GM12878 (cell line): ENCODE measurements at regions not wholly inside any gene's neighbourhood (a gene's known extent, or its start where the extent isn't known, plus 50 kb on each side); places are given as distances from the start of the nearest gene placed in this dataset.

Experiments
- ATAC-seq: fragments of 200-7000 bp; cut with Tn5 transposase; 3 replicates; pipeline ENCODE4 v1.9.1; 2020; ENCODE audit warnings: mild to moderate bottlenecking, moderate library complexity
- BruUV-seq: library from RNA; stranded (reverse); fragments of 400-500 nt; replicated peaks from 2 replicates; lab custom pipeline; 2021; lab: Mats Ljungman, UMichigan
- CTCF ChIA-PET: fragments of 300-600 bp; sonication (Branson Sonifier 250); formaldehyde crosslinking; extraction: SDS; loops from one replicate; lab custom pipeline; 2021; ENCODE audit warnings: inconsistent platforms; lab: Yijun Ruan, JAX
- POLR2A ChIA-PET: fragments of 350-600 bp; formaldehyde crosslinking; extraction: SDS; loops from one replicate; lab custom pipeline; 2021; ENCODE audit warnings: inconsistent platforms; lab: Charles Lee
- RAD21 ChIA-PET: fragments of 300-600 bp; sonication (Branson Sonifier 250); formaldehyde crosslinking; loops from one replicate; lab custom pipeline; 2023; ENCODE audit warnings: antibody characterized with exemption; ENCODE audit not compliant: unreplicated experiment; lab: Charles Lee
- SMC1A ChIA-PET: fragments of 300-600 bp; sonication (Branson Sonifier 250); formaldehyde crosslinking; loops from one replicate; lab custom pipeline; 2023; ENCODE audit not compliant: unreplicated experiment, uncharacterized antibody; lab: Charles Lee
- DNase-seq: peaks from one replicate; pipeline ENCODE4 v3.0.0-alpha.2; 2011; ENCODE audit warnings: low read depth, low spot score
- FAIRE-seq: peaks from 3 replicates; lab custom pipeline; 2011; peaks lifted over from hg19 to GRCh38; lab: Jason Lieb, UNC
- H2AFZ ChIP-seq: 2 replicates; pipeline ENCODE4 v1.6.0; 2011; ENCODE audit warnings: low read depth, low read length, control low read depth; ENCODE audit not compliant: control insufficient read depth
- H3K27ac ChIP-seq: 2 replicates; pipeline ENCODE4 v1.5.1; 2011; ENCODE audit warnings: control low read depth; ENCODE audit not compliant: control insufficient read depth, insufficient read depth
- H3K27me3 ChIP-seq, 2 experiments: replicated peaks in 1 of 2; 2 replicates each; pipeline versions ENCODE4 v1.6.0 to v1.6.1; 2011; ENCODE audit warnings: low read length in 1 of 2; ENCODE audit not compliant: control insufficient read depth in 2 of 2, insufficient read depth in 2 of 2
- H3K36me3 ChIP-seq, 2 experiments: 2 replicates each; pipeline ENCODE4 v1.5.1; 2011; ENCODE audit warnings: low read length in 1 of 2; ENCODE audit not compliant: control insufficient read depth in 2 of 2, insufficient read depth in 2 of 2
- H3K4me1 ChIP-seq: 2 replicates; pipeline ENCODE4 v1.6.1; 2011; ENCODE audit warnings: mild to moderate bottlenecking, low read length, moderate library complexity, mixed read lengths; ENCODE audit not compliant: control insufficient read depth, insufficient read depth
- H3K4me2 ChIP-seq: 2 replicates; pipeline ENCODE4 v1.6.0; 2011; ENCODE audit warnings: control low read depth; ENCODE audit not compliant: control insufficient read depth, insufficient read depth
- H3K4me3 ChIP-seq: fragments of 200-600 bp; sonication (generic); 2 replicates; pipeline ENCODE4 v1.5.1; 2016
- H3K79me2 ChIP-seq: 2 replicates; pipeline ENCODE4 v1.6.0; 2011; ENCODE audit warnings: low read length; ENCODE audit not compliant: control insufficient read depth, insufficient read depth
- H3K9ac ChIP-seq: 2 replicates; pipeline ENCODE4 v1.8.0; 2011; ENCODE audit warnings: low read length, control low read depth, mixed read lengths; ENCODE audit not compliant: control insufficient read depth, insufficient read depth
- H3K9me3 ChIP-seq: replicated peaks from 3 replicates; pipeline ENCODE4 v1.5.1; 2011; ENCODE audit warnings: mild to moderate bottlenecking, low read length; ENCODE audit not compliant: control insufficient read depth, insufficient read depth
- H4K20me1 ChIP-seq: 2 replicates; pipeline ENCODE4 v1.6.0; 2011; ENCODE audit not compliant: control insufficient read depth, insufficient read depth
- CBX5 ChIP-seq: sonication (generic); IDR thresholded peaks from 2 replicates; pipeline ENCODE4 v1.6.1; 2016; ENCODE audit warnings: low read depth, moderate library complexity, mild to moderate bottlenecking, inconsistent platforms
- CHD4 ChIP-seq: fragments of 200-600 bp; sonication (generic); IDR thresholded peaks from 2 replicates; pipeline ENCODE4 v1.6.1; 2016; ENCODE audit warnings: mild to moderate bottlenecking
- HCFC1 ChIP-seq: fragments of 150-350 bp; IDR thresholded peaks from 2 replicates; pipeline ENCODE4 v1.6.1; 2014; ENCODE audit warnings: low read length
- PML ChIP-seq: IDR thresholded peaks from 2 replicates; pipeline ENCODE4 v1.6.1; 2012; ENCODE audit warnings: low read length, inconsistent platforms
- SMC3 ChIP-seq: IDR thresholded peaks from 2 replicates; pipeline ENCODE4 v1.6.1; 2011; ENCODE audit warnings: low read length, improper control_type of control experiment, borderline replicate concordance
- SUPT20H ChIP-seq: IDR thresholded peaks from 2 replicates; pipeline ENCODE4 v1.6.1; 2011; ENCODE audit warnings: low read depth, mild to moderate bottlenecking, low read length, moderate library complexity, borderline replicate concordance; ENCODE audit not compliant: control insufficient read depth
- WGBS: methylation state at CpG from one replicate; pipeline ENCODE4 v1.1.6; 2016; ENCODE audit warnings: low lambda C conversion rate; ENCODE audit not compliant: insufficient replicate concordance, insufficient coverage; ENCODE audit errors: missing lambda C conversion rate; 5-methylcytosine and 5-hydroxymethylcytosine counted together
- in situ Hi-C: fragments of 300-500 bp; cut with MboI; formaldehyde crosslinking; loops from 9 replicates; pipeline ENCODE4 v1.14.3; 2018; ENCODE audit warnings: mixed read lengths
- intact Hi-C: fragments of 100-400 bp; cut with micrococcal nuclease; formaldehyde crosslinking; loops from one replicate; pipeline ENCODE4 v1.14.2; 2022; ENCODE audit not compliant: unreplicated experiment
- TF ChIP-seq, protein P1 (sequence below): fragments of 450-650 bp; IDR thresholded peaks from 2 replicates; pipeline ENCODE4 v1.6.1; 2014; ENCODE audit warnings: mild to moderate bottlenecking
- TF ChIP-seq, protein P2 (sequence below): fragments of 450-650 bp; conservative IDR thresholded peaks from 2 replicates; pipeline ENCODE4 v1.6.1; 2017; ENCODE audit warnings: mild to moderate bottlenecking, moderate library complexity
- TF ChIP-seq, protein P3 (sequence below): fragments of 450-650 bp; IDR thresholded peaks from 2 replicates; pipeline ENCODE4 v1.6.1; 2017; ENCODE audit warnings: low read depth, mild to moderate bottlenecking, moderate library complexity

DNA sequence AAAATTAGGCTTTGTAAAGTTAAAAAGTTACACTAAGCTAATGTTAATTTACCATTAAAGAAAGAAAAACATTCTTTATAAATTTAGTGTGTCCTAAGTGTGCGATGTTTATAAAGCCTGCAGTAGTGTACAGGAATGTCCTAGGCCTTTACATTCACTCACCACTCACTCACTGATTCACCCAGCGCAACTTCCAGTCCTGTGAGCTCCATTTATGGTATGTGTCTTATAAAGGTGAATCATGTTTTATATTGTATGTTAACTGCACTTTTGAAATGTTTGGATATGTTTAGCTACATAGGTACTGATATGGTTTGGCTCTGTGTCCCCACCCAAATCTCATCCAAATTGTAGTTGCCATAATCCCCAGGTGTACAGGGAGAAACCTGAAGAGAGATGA, 549.7 kb upstream of the EPHA6 start:
- TF ChIP-seq, protein P1, sequence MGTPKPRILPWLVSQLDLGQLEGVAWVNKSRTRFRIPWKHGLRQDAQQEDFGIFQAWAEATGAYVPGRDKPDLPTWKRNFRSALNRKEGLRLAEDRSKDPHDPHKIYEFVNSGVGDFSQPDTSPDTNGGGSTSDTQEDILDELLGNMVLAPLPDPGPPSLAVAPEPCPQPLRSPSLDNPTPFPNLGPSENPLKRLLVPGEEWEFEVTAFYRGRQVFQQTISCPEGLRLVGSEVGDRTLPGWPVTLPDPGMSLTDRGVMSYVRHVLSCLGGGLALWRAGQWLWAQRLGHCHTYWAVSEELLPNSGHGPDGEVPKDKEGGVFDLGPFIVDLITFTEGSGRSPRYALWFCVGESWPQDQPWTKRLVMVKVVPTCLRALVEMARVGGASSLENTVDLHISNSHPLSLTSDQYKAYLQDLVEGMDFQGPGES: no peak
- TF ChIP-seq, protein P2, sequence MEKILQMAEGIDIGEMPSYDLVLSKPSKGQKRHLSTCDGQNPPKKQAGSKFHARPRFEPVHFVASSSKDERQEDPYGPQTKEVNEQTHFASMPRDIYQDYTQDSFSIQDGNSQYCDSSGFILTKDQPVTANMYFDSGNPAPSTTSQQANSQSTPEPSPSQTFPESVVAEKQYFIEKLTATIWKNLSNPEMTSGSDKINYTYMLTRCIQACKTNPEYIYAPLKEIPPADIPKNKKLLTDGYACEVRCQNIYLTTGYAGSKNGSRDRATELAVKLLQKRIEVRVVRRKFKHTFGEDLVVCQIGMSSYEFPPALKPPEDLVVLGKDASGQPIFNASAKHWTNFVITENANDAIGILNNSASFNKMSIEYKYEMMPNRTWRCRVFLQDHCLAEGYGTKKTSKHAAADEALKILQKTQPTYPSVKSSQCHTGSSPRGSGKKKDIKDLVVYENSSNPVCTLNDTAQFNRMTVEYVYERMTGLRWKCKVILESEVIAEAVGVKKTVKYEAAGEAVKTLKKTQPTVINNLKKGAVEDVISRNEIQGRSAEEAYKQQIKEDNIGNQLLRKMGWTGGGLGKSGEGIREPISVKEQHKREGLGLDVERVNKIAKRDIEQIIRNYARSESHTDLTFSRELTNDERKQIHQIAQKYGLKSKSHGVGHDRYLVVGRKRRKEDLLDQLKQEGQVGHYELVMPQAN: no peak
- TF ChIP-seq SUPT20H (no peak), SMC3 (no peak), PML (no peak), CBX5 (no peak), HCFC1 (no peak), CHD4 (no peak)
- TF ChIP-seq, protein P3, sequence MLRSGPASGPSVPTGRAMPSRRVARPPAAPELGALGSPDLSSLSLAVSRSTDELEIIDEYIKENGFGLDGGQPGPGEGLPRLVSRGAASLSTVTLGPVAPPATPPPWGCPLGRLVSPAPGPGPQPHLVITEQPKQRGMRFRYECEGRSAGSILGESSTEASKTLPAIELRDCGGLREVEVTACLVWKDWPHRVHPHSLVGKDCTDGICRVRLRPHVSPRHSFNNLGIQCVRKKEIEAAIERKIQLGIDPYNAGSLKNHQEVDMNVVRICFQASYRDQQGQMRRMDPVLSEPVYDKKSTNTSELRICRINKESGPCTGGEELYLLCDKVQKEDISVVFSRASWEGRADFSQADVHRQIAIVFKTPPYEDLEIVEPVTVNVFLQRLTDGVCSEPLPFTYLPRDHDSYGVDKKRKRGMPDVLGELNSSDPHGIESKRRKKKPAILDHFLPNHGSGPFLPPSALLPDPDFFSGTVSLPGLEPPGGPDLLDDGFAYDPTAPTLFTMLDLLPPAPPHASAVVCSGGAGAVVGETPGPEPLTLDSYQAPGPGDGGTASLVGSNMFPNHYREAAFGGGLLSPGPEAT: no peak
- BruUV-seq: no TSS peak
- H3K36me3 ChIP-seq: no peaks in the 10 kb centered on the region
- H3K27me3 ChIP-seq: no peaks in the 10 kb centered on the region
- no peaks in the 10 kb centered on the region for H3K4me1 ChIP-seq
- FAIRE-seq (no peak), ATAC-seq (no peak), DNase-seq (no peak)
- no peak overlapping the region for H2AFZ ChIP-seq
- no peaks in the 10 kb centered on the region for H3K9me3 ChIP-seq
- H3K79me2 ChIP-seq: no peaks in the 10 kb centered on the region
- 67% methylated on average over 2 of the region's 2 CpGs for WGBS
- no peak overlapping the region for H3K4me3 ChIP-seq
- ChIA-PET POLR2A (no interaction called here), SMC1A (no interaction called here), RAD21 (no interaction called here), CTCF (no interaction called here)
- intact Hi-C loops: no loop called here
- H3K4me2 ChIP-seq: no peak overlapping the region
- no peak overlapping the region for H3K27ac ChIP-seq
- no peak overlapping the region for H3K9ac ChIP-seq
- in situ Hi-C loops: no loop called here
- no peaks in the 10 kb centered on the region for H4K20me1 ChIP-seq
